DND-41 (cell line): ENCODE measurements at regions not wholly inside any gene's neighbourhood (a gene's known extent, or its start where the extent isn't known, plus 50 kb on each side); places are given as distances from the start of the nearest gene placed in this dataset.
A peak's percentile ranks its signal among the peaks of the same experiment; 100 is the strongest.

Experiments used
- ATAC-seq: fragments of 200-7000 bp; cut with Tn5 transposase; 3 replicates; pipeline ENCODE4 v1.9.1; 2021; ENCODE audit warnings: low read depth; ENCODE audit not compliant: insufficient read depth
- DNase-seq: peaks from one replicate; pipeline ENCODE4 v3.0.0-alpha.2; 2020
- H2AFZ ChIP-seq: 2 replicates; pipeline ENCODE4 v1.6.0; 2012; ENCODE audit warnings: low read depth, low read length
- H3K27ac ChIP-seq: 2 replicates; pipeline ENCODE4 v1.5.1; 2012; ENCODE audit warnings: low read length, inconsistent platforms
- H3K27me3 ChIP-seq: fragments of 200-600 bp; sonication (generic); 2 replicates; pipeline ENCODE4 v1.6.0; 2012; ENCODE audit warnings: low read length, mild to moderate bottlenecking, inconsistent platforms; ENCODE audit not compliant: insufficient read depth, poor library complexity
- H3K36me3 ChIP-seq: 2 replicates; pipeline ENCODE4 v1.5.1; 2012; ENCODE audit warnings: low read length, inconsistent platforms; ENCODE audit not compliant: insufficient read depth
- H3K4me1 ChIP-seq: 2 replicates; pipeline ENCODE4 v1.5.1; 2012; ENCODE audit warnings: mild to moderate bottlenecking, low read length; ENCODE audit not compliant: insufficient read depth
- H3K4me2 ChIP-seq: 2 replicates; pipeline ENCODE4 v1.6.0; 2012; ENCODE audit warnings: mild to moderate bottlenecking, moderate library complexity, low read length, inconsistent platforms; ENCODE audit not compliant: insufficient read depth
- H3K4me3 ChIP-seq, 2 experiments: fragments of 200-600 bp in 1 of 2; shearing (Covaris generic) in 1 of 2; 2 replicates each; pipeline ENCODE4 v1.5.1; 2012 to 2016; ENCODE audit warnings: inconsistent platforms in 2 of 2, low read length in 2 of 2, mild to moderate bottlenecking in 2 of 2, low read depth in 1 of 2, moderate library complexity in 1 of 2
- H3K79me2 ChIP-seq: 2 replicates; pipeline ENCODE4 v1.6.0; 2012; ENCODE audit warnings: low read length, inconsistent platforms; ENCODE audit not compliant: insufficient read depth
- H3K9ac ChIP-seq: 2 replicates; pipeline ENCODE4 v1.6.0; 2012; ENCODE audit warnings: low read depth, mild to moderate bottlenecking, inconsistent platforms, low read length, moderate library complexity
- H3K9me3 ChIP-seq: 2 replicates; pipeline ENCODE4 v1.5.1; 2012; ENCODE audit warnings: low read length, moderate library complexity, mild to moderate bottlenecking, inconsistent platforms; ENCODE audit not compliant: insufficient read depth, severe bottlenecking
- H4K20me1 ChIP-seq: 2 replicates; pipeline ENCODE4 v1.6.0; 2012; ENCODE audit warnings: low read length; ENCODE audit not compliant: insufficient read depth
- CTCF ChIP-seq: IDR thresholded peaks from 2 replicates; pipeline ENCODE4 v1.5.1; 2012; ENCODE audit warnings: borderline replicate concordance, low read length, moderate library complexity, mild to moderate bottlenecking; ENCODE audit not compliant: poor library complexity, severe bottlenecking; ENCODE audit errors: extremely low read depth
- EZH2 ChIP-seq: IDR thresholded peaks from 3 replicates; pipeline ENCODE4 v1.6.1; 2012; ENCODE audit warnings: borderline replicate concordance, low read depth, mild to moderate bottlenecking, moderate library complexity, low read length, inconsistent platforms; ENCODE audit not compliant: severe bottlenecking

DNA sequence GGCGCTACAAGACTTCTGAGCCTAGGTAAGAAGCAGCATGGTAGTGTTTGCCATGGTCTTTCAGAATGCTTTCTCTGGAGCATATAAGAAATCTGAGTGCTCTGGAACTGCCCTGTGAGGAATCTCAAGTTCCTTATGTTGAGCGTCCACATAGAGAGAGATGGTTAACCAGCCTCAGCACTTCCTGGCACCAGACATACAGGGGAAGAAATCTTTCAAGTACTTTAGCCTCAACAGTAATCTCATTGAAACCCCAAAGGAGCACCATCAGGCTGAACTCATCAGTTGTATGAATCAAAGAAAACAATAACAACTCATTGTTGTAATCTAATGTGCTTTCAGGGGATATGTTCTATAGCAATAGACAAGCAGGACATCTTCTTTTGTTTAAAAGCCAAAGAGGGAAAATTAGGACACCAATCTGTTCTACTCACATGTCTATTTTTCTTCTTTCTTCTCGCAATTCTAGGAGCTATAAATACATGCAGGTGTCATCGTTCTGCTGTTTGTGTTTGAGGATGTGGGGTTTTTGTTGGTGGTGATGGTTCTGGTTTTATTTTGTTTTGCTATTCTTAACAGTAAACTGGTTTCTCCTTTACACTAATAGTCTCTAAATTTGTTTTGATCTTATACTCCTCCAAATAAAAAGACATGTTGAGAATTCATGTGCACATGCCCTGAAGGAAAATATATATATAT is 1145.0 kb upstream of the LRRN3 start:
- ATAC-seq, result peak; percentile 80
- peak overlapping the region; percentile 51 for H3K9ac ChIP-seq
- peak overlapping the region in 1 of 2 experiments; percentile 42; a peak in 2 of 4 replicates for H3K4me3 ChIP-seq
- no peaks in the 10 kb centered on the region for H3K79me2 ChIP-seq
- peak; percentile 26 for DNase-seq
- peak overlapping the region; percentile 83 for H3K27ac ChIP-seq
- H3K36me3 ChIP-seq, result no peaks in the 10 kb centered on the region
- H3K27me3 ChIP-seq, result no peaks in the 10 kb centered on the region
- no peak for TF ChIP-seq EZH2
- H3K4me1 ChIP-seq, result peaks cover 29% of the 10 kb centered on the region
- peak overlapping the region; percentile 62 for H3K4me2 ChIP-seq
- H4K20me1 ChIP-seq, result no peaks in the 10 kb centered on the region
- H3K9me3 ChIP-seq, result no peaks in the 10 kb centered on the region
- H2AFZ ChIP-seq, result peak overlapping the region; percentile 46

DNA sequence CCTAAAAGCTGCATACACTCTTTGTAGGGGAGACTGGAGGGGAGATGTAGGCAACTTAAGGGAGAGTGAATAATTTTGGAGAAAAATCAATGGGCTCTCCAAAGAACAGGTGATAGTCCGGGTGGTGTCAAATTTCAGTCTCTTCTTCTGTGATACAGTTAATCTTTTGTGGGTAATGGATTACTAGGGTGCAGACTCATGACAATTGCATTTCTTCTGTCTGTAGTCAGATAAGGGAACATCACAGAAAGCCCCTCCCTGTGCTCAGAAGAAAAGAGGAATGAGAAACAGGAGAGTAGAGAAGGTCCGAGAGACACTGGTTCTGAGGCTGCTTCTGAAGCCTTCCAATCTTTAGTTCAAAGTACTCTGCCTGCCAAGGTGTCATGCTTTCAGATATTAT is 1140.7 kb upstream of the LRRN3 start:
- TF ChIP-seq EZH2, result no peak
- no peak for TF ChIP-seq CTCF
- Histone ChIP-seq H2AFZ (no peak overlapping the region), H3K9ac (no peak overlapping the region), H3K27me3 (no peaks in the 10 kb centered on the region), H3K4me3 (no peak overlapping the region), H3K9me3 (no peaks in the 10 kb centered on the region), H4K20me1 (no peaks in the 10 kb centered on the region), H3K36me3 (no peaks in the 10 kb centered on the region), H3K79me2 (no peaks in the 10 kb centered on the region), H3K27ac (no peak overlapping the region), H3K4me2 (no peak overlapping the region), H3K4me1 (peaks cover 24% of the 10 kb centered on the region)
- ATAC-seq (no peak), DNase-seq (no peak)

DNA sequence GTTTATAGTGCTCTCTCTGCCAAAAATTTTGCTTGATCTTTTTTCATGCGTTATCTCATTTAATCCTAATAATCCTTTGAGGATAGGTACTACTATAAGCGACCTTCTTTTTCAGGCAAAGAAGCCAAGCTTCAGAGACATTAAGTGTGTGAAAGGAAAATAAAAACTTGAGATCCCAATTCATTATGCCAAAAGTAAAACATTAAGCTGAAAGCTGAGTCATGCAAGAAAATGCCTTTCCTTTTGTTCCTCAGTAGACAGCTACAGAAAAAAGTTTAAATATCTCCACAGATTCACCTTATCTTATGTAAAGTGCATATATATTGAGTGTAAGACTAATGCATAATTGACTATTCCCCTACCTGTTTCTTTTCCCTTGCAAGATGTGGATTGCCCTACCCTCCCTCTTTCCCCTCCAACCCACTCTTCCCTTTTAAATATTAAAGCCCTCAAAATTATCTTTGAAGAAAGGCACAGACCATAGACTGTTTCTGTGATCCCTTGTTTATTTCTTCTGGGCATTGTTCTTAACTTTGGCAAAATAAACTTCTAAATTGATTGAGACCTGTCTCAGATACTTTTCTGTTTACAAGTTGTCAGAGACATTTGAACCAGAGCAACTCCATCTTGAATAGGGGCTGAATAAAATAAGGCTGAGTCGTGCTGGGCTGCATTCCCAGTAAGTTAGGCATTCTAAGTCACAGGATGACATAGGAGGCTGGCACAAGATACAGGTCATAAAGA is 1139.9 kb upstream of the LRRN3 start:
- Histone ChIP-seq H3K27ac (no peak overlapping the region), H3K27me3 (no peaks in the 10 kb centered on the region)
- ATAC-seq, result no peak

More for the DNA sequence above, 1139.9 kb upstream of the LRRN3 start:
- no peak for TF ChIP-seq CTCF
- no peak for TF ChIP-seq EZH2
- no peaks in the 10 kb centered on the region for H3K9me3 ChIP-seq
- H3K4me3 ChIP-seq, result no peak overlapping the region
- no peaks in the 10 kb centered on the region for H4K20me1 ChIP-seq
- no peaks in the 10 kb centered on the region for H3K79me2 ChIP-seq
- peaks cover 17% of the 10 kb centered on the region for H3K4me1 ChIP-seq
- no peak overlapping the region for H2AFZ ChIP-seq
- no peak for DNase-seq
- no peaks in the 10 kb centered on the region for H3K36me3 ChIP-seq
- no peak overlapping the region for H3K9ac ChIP-seq
- no peak overlapping the region for H3K4me2 ChIP-seq
